ENCODE measurements at regions not wholly inside any gene's neighbourhood (a gene's known extent, or its start where the extent isn't known, plus 50 kb on each side); places are given as distances from the start of the nearest gene placed in this dataset.

- H4K20me1 ChIP-seq (ENCODE audit: insufficient read depth) = no peaks in the 10 kb centered on the region
- no peaks in the 10 kb centered on the region for H3F3A ChIP-seq (ENCODE audit: insufficient read depth, low read length, poor library complexity, severe bottlenecking)
- H3K27me3 ChIP-seq (ENCODE audit: insufficient read depth, low read depth, low read length) = no peaks in the 10 kb centered on the region
- H3K9ac ChIP-seq (ENCODE audit: low read length) = no peak overlapping the region
- no peak overlapping the region for H3K4me2 ChIP-seq (ENCODE audit: low read length)
- no peak overlapping the region for H3K27ac ChIP-seq (ENCODE audit: low read length)
- H2AFZ ChIP-seq (ENCODE audit: low read depth, low read length) = no peak overlapping the region
- H3K36me3 ChIP-seq (ENCODE audit: insufficient read depth, low read length) = no peaks in the 10 kb centered on the region
- no peak overlapping the region for H3K4me3 ChIP-seq (ENCODE audit: low read length)
- peaks cover 4% of the 10 kb centered on the region for H3K9me3 ChIP-seq (ENCODE audit: low read length)
- H3K79me2 ChIP-seq (replicated peaks; ENCODE audit: insufficient read depth, low read length) = no peaks in the 10 kb centered on the region
- H3K9me2 ChIP-seq (ENCODE audit: insufficient read depth, low read length) = no peaks in the 10 kb centered on the region
- no peak for TF ChIP-seq CTCF (IDR thresholded peaks at IDR 0.05; ENCODE audit: poor library complexity, severe bottlenecking)
- no peak for TF ChIP-seq SMC3 (conservative IDR thresholded peaks at IDR 0.05; ENCODE audit: poor library complexity)
- no peak for TF ChIP-seq EZH2 (IDR thresholded peaks at IDR 0.05; ENCODE audit: borderline replicate concordance, insufficient read depth, low read length, poor library complexity, severe bottlenecking)
- TF ChIP-seq RAD21 (conservative IDR thresholded peaks at IDR 0.05) = no peak
- no peak for TF ChIP-seq POLR2AphosphoS5 (IDR thresholded peaks at IDR 0.05)
- no peak for TF ChIP-seq MXI1 (conservative IDR thresholded peaks at IDR 0.05; ENCODE audit: poor library complexity, severe bottlenecking)
- no peak for TF ChIP-seq TAF1 (IDR thresholded peaks at IDR 0.05; ENCODE audit: low read depth)
- TF ChIP-seq EP300 (conservative IDR thresholded peaks at IDR 0.05; ENCODE audit: poor library complexity, severe bottlenecking) = no peak
- TF ChIP-seq REST (IDR thresholded peaks at IDR 0.05; ENCODE audit: borderline replicate concordance) = no peak
These were observed 108.1 kb upstream of the ARRDC3 start for GRCh38 chr5:91491229-91491628.

- H3K36me3 ChIP-seq (ENCODE audit: insufficient read depth, low read length) = no peaks in the 10 kb centered on the region
- no peak overlapping the region for H3K4me3 ChIP-seq (ENCODE audit: low read length)
- no peak overlapping the region for H3K9ac ChIP-seq (ENCODE audit: low read length)
- no peak overlapping the region for H3K4me2 ChIP-seq (ENCODE audit: low read length)
- H3K27me3 ChIP-seq (ENCODE audit: insufficient read depth, low read depth, low read length) = no peaks in the 10 kb centered on the region
- TF ChIP-seq POLR2AphosphoS5 (IDR thresholded peaks at IDR 0.05) (peak; percentile 12), EP300 (conservative IDR thresholded peaks at IDR 0.05; ENCODE audit: poor library complexity, severe bottlenecking) (peak; percentile 79), CTCF (IDR thresholded peaks at IDR 0.05; ENCODE audit: poor library complexity, severe bottlenecking) (no peak)
- peaks cover 4% of the 10 kb centered on the region for H3K9me3 ChIP-seq (ENCODE audit: low read length)
- H3K9me2 ChIP-seq (ENCODE audit: insufficient read depth, low read length) = no peaks in the 10 kb centered on the region
- H2AFZ ChIP-seq (ENCODE audit: low read depth, low read length) = no peak overlapping the region
- H3K79me2 ChIP-seq (replicated peaks; ENCODE audit: insufficient read depth, low read length) = no peaks in the 10 kb centered on the region
- no peaks in the 10 kb centered on the region for H3F3A ChIP-seq (ENCODE audit: insufficient read depth, low read length, poor library complexity, severe bottlenecking)
- no peaks in the 10 kb centered on the region for H4K20me1 ChIP-seq (ENCODE audit: insufficient read depth)
- H3K27ac ChIP-seq (ENCODE audit: low read length) = no peak overlapping the region
These were observed 107.2 kb upstream of the ARRDC3 start for GRCh38 chr5:91490316-91490715.
